GM12891 (cell line): ENCODE measurements at regions not wholly inside any gene's neighbourhood (a gene's known extent, or its start where the extent isn't known, plus 50 kb on each side); places are given as distances from the start of the nearest gene placed in this dataset.

ENCODE experiments used
- POLR2A ChIP-seq: IDR thresholded peaks from 2 replicates; pipeline ENCODE4 v1.6.1; 2011; ENCODE audit warnings: low read depth, low read length, control low read depth
- SPI1 ChIP-seq: IDR thresholded peaks from 2 replicates; pipeline ENCODE4 v1.6.1; 2011; ENCODE audit warnings: low read depth, low read length, control low read depth

DNA sequence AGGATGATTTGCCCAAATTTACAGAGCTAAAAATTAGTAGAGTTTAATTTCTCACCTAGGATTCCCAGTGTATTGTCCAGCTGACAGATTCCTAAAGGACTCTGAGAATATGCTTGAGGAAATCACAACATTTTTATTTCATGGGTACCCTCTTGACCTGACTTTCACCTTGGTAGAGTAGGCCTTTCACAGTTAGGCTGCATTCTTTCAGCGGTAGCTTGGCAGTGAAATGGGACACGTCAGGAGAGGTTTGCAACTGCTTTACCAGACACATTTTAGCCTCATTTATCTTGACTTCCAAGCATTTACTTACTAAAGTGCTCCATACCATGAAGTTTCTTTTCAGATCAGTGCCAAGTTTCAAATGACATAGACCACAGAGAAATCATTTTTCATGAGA lies 937.9 kb upstream of the LRRTM1 start:
- TF ChIP-seq SPI1 (no peak), POLR2A (no peak)
